Endothelial cell of umbilical vein (primary cell): ENCODE measurements at regions not wholly inside any gene's neighbourhood (a gene's known extent, or its start where the extent isn't known, plus 50 kb on each side); places are given as distances from the start of the nearest gene placed in this dataset.

Experiments used
- BruUV-seq: library from RNA; stranded (reverse); fragments of 400-500 nt; replicated peaks from 2 replicates; lab custom pipeline; 2021; lab: Mats Ljungman, UMichigan
- CTCF ChIA-PET: fragments of 300-600, 350-600 bp; sonication (Branson Sonifier 250); formaldehyde crosslinking; loops from one replicate; lab custom pipeline; 2021; ENCODE audit warnings: antibody characterized with exemption, inconsistent platforms; lab: Charles Lee
- POLR2A ChIA-PET: fragments of 300-600, 350-600 bp; sonication (Branson Sonifier 250); formaldehyde crosslinking; loops from one replicate; lab custom pipeline; 2021; ENCODE audit warnings: antibody characterized with exemption, inconsistent platforms; lab: Charles Lee
- DNase-seq: peaks from one replicate; pipeline ENCODE4 v3.0.0-alpha.2; 2011; ENCODE audit warnings: low read depth, low spot score
- FAIRE-seq: peaks from 2 replicates; lab custom pipeline; 2011; peaks lifted over from hg19 to GRCh38; lab: Jason Lieb, UNC
- H2AFZ ChIP-seq: 2 replicates; pipeline ENCODE4 v1.6.0; 2012; ENCODE audit warnings: low read depth, low read length, control low read depth, inconsistent platforms
- H3K27ac ChIP-seq: 2 replicates; pipeline ENCODE4 v1.5.1; 2011; ENCODE audit warnings: low read depth, mild to moderate bottlenecking, control low read depth, low read length, moderate library complexity; ENCODE audit not compliant: insufficient read depth
- H3K27me3 ChIP-seq, 2 experiments: 2 replicates each; pipeline versions ENCODE4 v1.6.0 to v1.6.1; 2011; ENCODE audit warnings: low read length in 2 of 2, mixed read lengths in 1 of 2; ENCODE audit not compliant: control insufficient read depth in 2 of 2, insufficient read depth in 2 of 2
- H3K36me3 ChIP-seq, 2 experiments: 2 replicates in 1 of 2; 3 replicates in 1 of 2; pipeline ENCODE4 v1.5.1; 2011; ENCODE audit warnings: low read length in 2 of 2, mild to moderate bottlenecking in 1 of 2, moderate library complexity in 1 of 2; ENCODE audit not compliant: control insufficient read depth in 2 of 2, insufficient read depth in 2 of 2; ENCODE audit errors: extremely low read depth in 1 of 2
- H3K4me1 ChIP-seq: 3 replicates; pipeline ENCODE4 v1.5.1; 2011; ENCODE audit warnings: mild to moderate bottlenecking, low read length; ENCODE audit not compliant: control insufficient read depth, insufficient read depth; ENCODE audit errors: extremely low read depth
- H3K4me2 ChIP-seq: 2 replicates; pipeline ENCODE4 v1.6.1; 2011; ENCODE audit warnings: low read length, control low read depth, mixed read lengths; ENCODE audit not compliant: insufficient read depth
- H3K4me3 ChIP-seq, 3 experiments: fragments of 200-600 bp in 1 of 3; sonication (generic), shearing (Covaris generic) in 1 of 3; replicated peaks in 1 of 3; 2 replicates each; pipeline ENCODE4 v1.5.1; 2011 to 2016; ENCODE audit warnings: control low read depth in 3 of 3, low read length in 3 of 3, mild to moderate bottlenecking in 2 of 3, inconsistent platforms in 1 of 3, low read depth in 1 of 3, moderate library complexity in 1 of 3; ENCODE audit not compliant: insufficient read depth in 1 of 3
- H3K79me2 ChIP-seq: 2 replicates; pipeline ENCODE4 v1.6.0; 2012; ENCODE audit warnings: low read length, inconsistent platforms; ENCODE audit not compliant: control insufficient read depth, insufficient read depth
- H3K9ac ChIP-seq: replicated peaks from 2 replicates; pipeline ENCODE3; 2011; ENCODE audit warnings: low read length, control low read depth; ENCODE audit not compliant: insufficient read depth; ENCODE audit errors: extremely low read depth
- H3K9me1 ChIP-seq: replicated peaks from 3 replicates; pipeline ENCODE4 v1.6.0; 2011; ENCODE audit warnings: mild to moderate bottlenecking, low read length; ENCODE audit not compliant: control insufficient read depth, insufficient read depth; ENCODE audit errors: extremely low read depth
- H3K9me3 ChIP-seq: replicated peaks from 2 replicates; pipeline ENCODE4 v1.5.1; 2012; ENCODE audit warnings: low read length, inconsistent platforms; ENCODE audit not compliant: control insufficient read depth, insufficient read depth
- H4K20me1 ChIP-seq: replicated peaks from 2 replicates; pipeline ENCODE3; 2011; ENCODE audit warnings: mild to moderate bottlenecking, low read length; ENCODE audit not compliant: control insufficient read depth, insufficient read depth; ENCODE audit errors: extremely low read depth
- EZH2 ChIP-seq: IDR thresholded peaks from 2 replicates; pipeline ENCODE4 v1.6.1; 2012; ENCODE audit warnings: borderline replicate concordance, low read depth, mild to moderate bottlenecking, moderate library complexity, low read length, inconsistent platforms; ENCODE audit not compliant: severe bottlenecking
- FOS ChIP-seq: IDR thresholded peaks from 2 replicates; pipeline ENCODE4 v1.6.1; 2011; ENCODE audit warnings: mild to moderate bottlenecking, low read length, moderate library complexity, borderline replicate concordance; ENCODE audit not compliant: insufficient read depth
- GATA2 ChIP-seq: IDR thresholded peaks from 2 replicates; pipeline ENCODE4 v1.7.0; 2011; ENCODE audit warnings: low read depth, mild to moderate bottlenecking, moderate library complexity, mixed read lengths, low read length; ENCODE audit not compliant: insufficient read length, insufficient read depth
- JUN ChIP-seq: IDR thresholded peaks from 2 replicates; pipeline ENCODE4 v1.6.1; 2011; ENCODE audit warnings: borderline replicate concordance, low read depth; ENCODE audit not compliant: insufficient read length, insufficient read depth
- MYC ChIP-seq: IDR thresholded peaks from one replicate; pipeline ENCODE4 v1.6.1; 2011; ENCODE audit warnings: mild to moderate bottlenecking, low read depth, low read length
- POLR2A ChIP-seq: IDR thresholded peaks from 2 replicates; pipeline ENCODE4 v1.6.1; 2012; ENCODE audit warnings: low read depth, mild to moderate bottlenecking, control low read depth, low read length
- POLR2AphosphoS5 ChIP-seq: IDR thresholded peaks from 2 replicates; pipeline ENCODE4 v1.6.1; 2012; ENCODE audit warnings: low read depth, mild to moderate bottlenecking, control low read depth, low read length, moderate library complexity; ENCODE audit not compliant: insufficient read depth
- dilution Hi-C: fragments of 300-500 bp; cut with MboI; formaldehyde crosslinking; loops from one replicate; pipeline ENCODE4 v1.15.0; 2019; ENCODE audit warnings: low sequenced_read_pairs; ENCODE audit not compliant: extremely low pct_ligation_motif_present
- intact Hi-C: fragments of 100-400 bp; cut with micrococcal nuclease; formaldehyde crosslinking; loops from one replicate; pipeline ENCODE4 v1.10.0; 2022
- TF ChIP-seq, protein P1 (sequence below), 2 donors: IDR thresholded peaks; 1 replicate in 1 of 2; 2 replicates in 1 of 2; pipeline ENCODE4 v1.5.1; 2011; ENCODE audit warnings: low read length in 2 of 2, mild to moderate bottlenecking in 2 of 2, moderate library complexity in 2 of 2, control low read depth in 1 of 2, inconsistent platforms in 1 of 2, low read depth in 1 of 2; ENCODE audit not compliant: insufficient read depth in 1 of 2; ENCODE audit errors: extremely low read depth in 1 of 2
- TF ChIP-seq, protein P2 (sequence below): IDR thresholded peaks from 2 replicates; pipeline ENCODE4 v1.6.1; 2011; ENCODE audit not compliant: insufficient read depth, insufficient read length

DNA sequence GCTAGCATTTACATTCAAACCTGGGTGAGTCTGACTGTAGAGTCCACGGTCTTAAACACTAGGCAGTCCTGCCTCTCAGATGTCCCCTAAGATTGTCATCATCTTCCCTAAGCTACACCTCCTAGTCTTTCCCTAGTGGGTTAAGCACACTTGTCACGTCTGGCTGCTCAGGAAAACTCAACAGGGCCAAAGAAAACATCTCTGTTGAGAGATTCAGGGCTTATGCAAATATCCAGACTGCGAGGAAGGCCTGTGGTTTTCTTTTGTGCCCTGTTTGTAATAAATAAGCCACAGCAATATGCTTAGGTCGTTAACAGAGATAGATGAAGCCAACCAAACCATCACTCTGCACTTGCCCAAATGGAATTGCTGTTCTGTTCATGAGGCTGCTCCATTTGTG, 472.6 kb upstream of the DEPDC1 start:
- Histone ChIP-seq H2AFZ (no peak overlapping the region), H3K27me3 (no peaks in the 10 kb centered on the region), H3K27ac (no peak overlapping the region), H3K4me3 (no peak overlapping the region), H3K9me1 (no peaks in the 10 kb centered on the region), H3K4me2 (no peak overlapping the region), H3K4me1 (no peaks in the 10 kb centered on the region), H4K20me1 (no peaks in the 10 kb centered on the region), H3K9me3 (no peaks in the 10 kb centered on the region), H3K9ac (no peak overlapping the region), H3K36me3 (no peaks in the 10 kb centered on the region), H3K79me2 (no peaks in the 10 kb centered on the region)
- CTCF ChIA-PET = no interaction called here
- no peak for TF ChIP-seq GATA2
- TF ChIP-seq EZH2 = no peak
- no peak for TF ChIP-seq FOS
- TF ChIP-seq POLR2A = no peak
- TF ChIP-seq JUN = no peak
- TF ChIP-seq, protein P1, sequence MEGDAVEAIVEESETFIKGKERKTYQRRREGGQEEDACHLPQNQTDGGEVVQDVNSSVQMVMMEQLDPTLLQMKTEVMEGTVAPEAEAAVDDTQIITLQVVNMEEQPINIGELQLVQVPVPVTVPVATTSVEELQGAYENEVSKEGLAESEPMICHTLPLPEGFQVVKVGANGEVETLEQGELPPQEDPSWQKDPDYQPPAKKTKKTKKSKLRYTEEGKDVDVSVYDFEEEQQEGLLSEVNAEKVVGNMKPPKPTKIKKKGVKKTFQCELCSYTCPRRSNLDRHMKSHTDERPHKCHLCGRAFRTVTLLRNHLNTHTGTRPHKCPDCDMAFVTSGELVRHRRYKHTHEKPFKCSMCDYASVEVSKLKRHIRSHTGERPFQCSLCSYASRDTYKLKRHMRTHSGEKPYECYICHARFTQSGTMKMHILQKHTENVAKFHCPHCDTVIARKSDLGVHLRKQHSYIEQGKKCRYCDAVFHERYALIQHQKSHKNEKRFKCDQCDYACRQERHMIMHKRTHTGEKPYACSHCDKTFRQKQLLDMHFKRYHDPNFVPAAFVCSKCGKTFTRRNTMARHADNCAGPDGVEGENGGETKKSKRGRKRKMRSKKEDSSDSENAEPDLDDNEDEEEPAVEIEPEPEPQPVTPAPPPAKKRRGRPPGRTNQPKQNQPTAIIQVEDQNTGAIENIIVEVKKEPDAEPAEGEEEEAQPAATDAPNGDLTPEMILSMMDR (IDR thresholded peaks at IDR 0.05; ENCODE audit: extremely low read depth in 1 of 2, insufficient read depth in 1 of 2, low read depth in 1 of 2, low read length in 2 of 2) = no peak
- no peak for TF ChIP-seq POLR2AphosphoS5
- TF ChIP-seq, protein P2, sequence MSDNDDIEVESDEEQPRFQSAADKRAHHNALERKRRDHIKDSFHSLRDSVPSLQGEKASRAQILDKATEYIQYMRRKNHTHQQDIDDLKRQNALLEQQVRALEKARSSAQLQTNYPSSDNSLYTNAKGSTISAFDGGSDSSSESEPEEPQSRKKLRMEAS = no peak
- no peak for TF ChIP-seq MYC
- POLR2A ChIA-PET = no interaction called here
- BruUV-seq = no TSS peak
- dilution Hi-C loops (no loop called here), intact Hi-C loops (no loop called here)
- FAIRE-seq (no peak), DNase-seq (no peak)
